ENCODE measurements at regions not wholly inside any gene's neighbourhood (a gene's known extent, or its start where the extent isn't known, plus 50 kb on each side); places are given as distances from the start of the nearest gene placed in this dataset.

DNA sequence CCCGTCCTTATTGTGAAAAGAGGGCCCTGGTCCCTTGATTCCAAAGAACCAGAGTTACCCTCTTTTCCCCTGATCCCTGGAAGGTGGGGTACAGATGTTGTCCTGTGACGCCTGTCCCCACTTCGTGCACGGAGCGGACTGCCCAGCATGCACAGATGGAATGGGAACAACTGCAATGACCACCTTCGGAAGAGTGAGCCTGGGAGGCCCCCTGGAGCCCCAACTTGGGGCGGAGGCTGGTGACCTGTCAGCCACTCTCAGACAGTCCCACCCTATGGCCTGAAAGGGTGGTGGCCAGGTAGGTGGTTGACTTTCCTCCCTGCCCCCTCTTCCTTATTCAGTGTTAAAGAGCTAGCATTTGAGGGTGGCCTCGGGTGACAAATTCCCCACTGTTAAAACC, 196.6 kb upstream of the GALNT17 start:
- TF ChIP-seq POLR2AphosphoS5 (IDR thresholded peaks at IDR 0.05), result no peak
- TF ChIP-seq POLR2A (IDR thresholded peaks at IDR 0.05), result no peak

Measured in gastroesophageal sphincter (tissue), 2 donors.